GM19025 (cell line): ENCODE measurements at regions not wholly inside any gene's neighbourhood (a gene's known extent, or its start where the extent isn't known, plus 50 kb on each side); places are given as distances from the start of the nearest gene placed in this dataset.
"Not testable (repeated sequence)": the region's sequence is repeated elsewhere in the genome, so short reads cannot be mapped to it uniquely, and the experiment has no call there.

Source experiments
- ATAC-seq: cut with Tn5 transposase; IDR thresholded peaks from one replicate; pipeline ENCODE4 v1.9.1; 2021; ENCODE audit warnings: mild to moderate bottlenecking, low read depth, moderate library complexity; ENCODE audit not compliant: unreplicated experiment

GRCh38 chr4:45502471-45502870 lies 621.4 kb downstream of the GABRG1 start:
- ATAC-seq = no peak

DNA sequence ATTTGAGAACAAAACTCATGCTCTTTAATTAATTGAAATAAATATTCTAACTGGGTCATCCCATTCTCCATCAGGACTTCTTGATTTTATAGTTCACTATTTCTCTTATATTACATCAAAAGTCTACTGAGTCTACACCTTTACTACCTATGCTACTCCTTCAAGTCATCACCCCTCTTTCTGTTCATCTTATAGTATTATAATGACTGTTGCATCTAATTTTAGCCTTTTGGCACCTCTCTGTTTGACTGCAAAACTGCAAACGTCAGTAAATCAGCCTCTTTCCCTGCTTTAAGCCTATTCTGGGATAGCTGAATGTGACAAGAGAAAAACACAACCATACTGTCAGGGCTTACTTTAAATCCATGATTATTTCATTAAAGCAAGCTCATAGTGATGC lies 639.1 kb downstream of the GABRG1 start:
- ATAC-seq = no peak

GRCh38 chr4:45482346-45482745 lies 641.5 kb downstream of the GABRG1 start:
- no peak for ATAC-seq

GRCh38 chr4:45477311-45477733 lies 646.5 kb downstream of the GABRG1 start:
- no peak for ATAC-seq

GRCh38 chr4:45475548-45475947 lies 648.3 kb downstream of the GABRG1 start:
- no peak for ATAC-seq

DNA sequence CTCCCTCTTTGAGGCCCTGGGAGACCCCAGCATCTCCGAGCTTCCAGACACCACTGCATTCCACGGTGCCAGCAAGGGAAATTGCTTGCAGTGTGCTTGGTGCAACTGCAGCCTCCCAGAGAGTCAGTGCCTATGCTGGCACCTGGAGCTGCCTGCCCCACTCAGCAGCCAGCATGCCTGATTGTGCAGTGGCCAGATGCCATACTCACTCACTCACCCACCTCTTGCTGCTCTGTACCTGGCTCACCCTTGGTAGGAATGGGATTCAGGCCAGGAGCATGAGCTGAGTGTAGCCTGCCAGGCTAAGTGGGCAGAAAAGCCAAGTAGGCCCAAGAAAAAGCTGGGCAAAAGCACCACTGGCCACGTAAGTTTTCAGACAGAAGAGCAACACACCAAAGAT lies 651.4 kb downstream of the GABRG1 start:
- no peak for ATAC-seq

DNA sequence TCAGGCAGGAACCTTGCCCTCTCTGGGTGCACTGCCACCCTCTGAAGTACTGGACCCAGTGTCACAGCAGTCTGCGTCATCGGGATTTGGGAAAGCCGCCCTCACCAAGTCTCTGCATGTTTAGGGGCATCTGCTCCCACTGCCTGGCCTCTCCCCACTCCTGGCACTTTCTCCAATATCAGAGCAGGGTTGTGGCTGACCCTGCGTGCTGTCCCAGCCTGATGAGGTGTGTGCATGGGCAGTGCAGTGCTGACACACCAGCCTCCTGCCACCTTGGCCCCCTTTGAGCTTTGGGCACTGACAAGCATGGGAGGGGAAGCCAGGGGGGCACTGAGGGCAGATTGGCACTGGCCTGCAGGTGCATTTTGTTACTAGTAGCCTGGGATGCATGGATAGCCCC lies 652.5 kb downstream of the GABRG1 start:
- ATAC-seq = no peak

GRCh38 chr4:45467157-45467556 lies 656.7 kb downstream of the GABRG1 start:
- no peak for ATAC-seq

DNA sequence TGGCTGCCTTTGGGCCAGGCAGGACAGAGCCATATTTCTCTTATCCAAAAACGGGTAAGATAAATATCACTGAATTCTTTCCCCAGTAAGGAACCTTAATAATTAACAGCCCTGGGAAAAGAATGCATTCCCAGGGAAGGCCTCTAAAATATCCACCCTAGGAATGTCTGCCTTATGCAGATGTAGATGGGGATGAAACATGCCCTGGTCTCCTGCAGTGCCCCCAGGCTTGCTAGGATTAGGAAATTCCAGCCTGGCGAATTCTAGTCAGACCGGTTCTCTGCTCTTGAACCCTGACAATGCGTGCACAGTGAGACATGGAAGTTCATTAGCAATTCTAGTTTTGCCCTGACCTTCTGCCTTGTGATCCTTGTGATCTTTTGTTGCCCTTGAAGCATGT lies 663.7 kb downstream of the GABRG1 start:
- not testable (repeated sequence) for ATAC-seq

- no peak for ATAC-seq
Observed at GRCh38 chr4:45455217-45455616, 668.6 kb downstream of the GABRG1 start.

DNA sequence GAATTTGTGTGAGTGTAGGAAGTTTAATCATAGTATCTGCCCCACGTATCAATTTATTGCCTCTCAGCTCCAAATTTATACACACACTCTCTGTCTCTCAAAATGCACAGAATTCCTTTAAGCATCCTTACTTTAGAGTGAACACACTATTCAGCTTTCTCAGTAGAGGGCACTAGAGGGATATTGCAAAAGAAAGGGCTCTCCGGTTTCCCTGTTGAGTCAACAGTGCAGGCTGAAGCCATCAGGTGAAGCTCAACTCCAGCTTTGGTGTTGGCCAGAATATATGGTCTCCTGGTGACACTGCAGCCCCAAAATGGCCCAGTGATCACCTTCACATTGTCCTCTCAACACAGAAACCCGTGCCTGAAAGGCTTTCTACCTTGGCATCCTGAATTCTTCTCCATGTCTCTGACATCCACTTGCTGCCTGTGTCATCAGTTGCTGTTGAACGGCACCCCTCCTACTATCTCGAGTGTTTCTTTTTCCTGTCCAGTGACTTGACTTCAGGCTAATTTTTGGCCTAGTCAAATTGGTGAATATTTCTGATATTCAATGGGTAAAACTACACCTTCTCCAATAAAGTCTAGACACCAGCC lies 670.5 kb downstream of the GABRG1 start:
- no peak for ATAC-seq

DNA sequence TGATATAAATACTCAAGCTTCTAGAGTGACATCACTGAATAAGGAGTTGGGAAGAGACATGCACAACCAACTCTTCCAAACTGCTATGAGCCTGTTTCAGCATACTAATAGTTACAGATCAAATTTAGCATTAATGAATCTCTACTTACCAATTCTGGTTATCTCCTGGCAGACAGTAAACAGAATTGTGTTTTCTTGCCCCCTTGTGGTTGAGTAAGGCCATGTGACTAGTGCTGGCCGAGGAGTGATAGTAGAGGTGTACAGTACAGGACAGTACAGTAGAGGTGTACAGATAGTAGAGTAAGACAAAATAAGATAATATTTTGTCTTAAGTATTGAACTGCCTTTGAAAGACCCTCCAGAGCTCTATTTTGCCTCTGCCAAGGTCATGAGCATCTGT lies 681.4 kb downstream of the GABRG1 start:
- no peak for ATAC-seq

DNA sequence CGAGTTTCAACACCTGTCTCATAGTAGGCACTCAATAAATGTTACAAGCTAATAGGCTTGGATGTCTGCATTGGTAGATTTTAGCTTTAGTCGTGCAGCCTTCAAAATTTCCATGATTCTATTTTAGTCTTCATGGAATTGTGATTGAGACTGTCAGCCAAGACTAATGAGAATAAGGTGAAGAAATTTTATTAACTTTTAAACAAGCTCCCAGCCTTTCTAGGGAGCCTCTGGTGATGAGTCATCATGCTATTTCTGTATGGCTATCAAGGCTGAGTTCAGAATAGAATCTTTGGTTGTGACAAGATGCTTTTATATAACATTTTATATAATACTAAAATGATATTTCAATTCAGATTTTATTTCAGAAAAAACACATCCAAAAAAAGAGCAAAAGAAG lies 685.8 kb downstream of the GABRG1 start:
- no peak for ATAC-seq

- ATAC-seq = no peak
Observed at GRCh38 chr4:45437381-45437780, 686.5 kb downstream of the GABRG1 start.

DNA sequence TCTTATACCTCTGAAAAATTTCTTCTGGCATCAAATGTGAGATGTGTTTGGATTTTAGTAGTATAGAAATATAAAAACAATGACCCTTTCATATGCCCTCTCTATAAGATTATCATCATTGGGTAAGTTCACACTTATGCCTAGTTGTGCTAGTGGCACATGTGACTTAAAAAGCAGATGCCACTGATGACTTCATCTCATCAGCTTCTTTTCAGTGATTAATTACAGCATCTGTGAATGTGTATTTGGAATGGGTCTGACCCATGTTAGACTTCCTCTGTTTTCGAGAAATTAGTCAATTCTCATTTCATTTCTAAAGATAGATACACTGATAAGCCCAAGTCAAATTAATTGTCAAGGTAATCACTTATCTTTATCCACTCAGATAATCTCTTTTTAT lies 698.7 kb downstream of the GABRG1 start:
- no peak for ATAC-seq

DNA sequence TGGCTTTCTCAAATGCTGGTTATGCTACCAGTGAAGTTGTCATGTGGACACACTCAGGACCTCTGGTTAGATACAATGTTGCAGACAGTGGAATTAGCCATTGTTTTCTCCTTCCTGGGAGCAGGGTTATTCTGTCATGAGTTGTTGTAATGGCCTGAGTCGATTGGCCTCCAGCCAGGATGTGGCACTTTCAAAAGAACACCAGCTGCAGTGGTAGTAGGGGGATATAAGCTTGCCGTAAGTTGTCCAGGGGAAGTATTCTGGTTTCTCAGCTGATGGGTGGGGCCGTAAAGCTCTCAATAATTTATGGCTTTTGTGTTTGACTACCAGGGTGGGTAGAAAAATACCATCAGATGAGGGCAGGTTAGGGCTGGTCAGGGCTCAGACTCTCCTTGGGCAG lies 697.5 kb upstream of the GNPDA2 start:
- ATAC-seq = no peak

DNA sequence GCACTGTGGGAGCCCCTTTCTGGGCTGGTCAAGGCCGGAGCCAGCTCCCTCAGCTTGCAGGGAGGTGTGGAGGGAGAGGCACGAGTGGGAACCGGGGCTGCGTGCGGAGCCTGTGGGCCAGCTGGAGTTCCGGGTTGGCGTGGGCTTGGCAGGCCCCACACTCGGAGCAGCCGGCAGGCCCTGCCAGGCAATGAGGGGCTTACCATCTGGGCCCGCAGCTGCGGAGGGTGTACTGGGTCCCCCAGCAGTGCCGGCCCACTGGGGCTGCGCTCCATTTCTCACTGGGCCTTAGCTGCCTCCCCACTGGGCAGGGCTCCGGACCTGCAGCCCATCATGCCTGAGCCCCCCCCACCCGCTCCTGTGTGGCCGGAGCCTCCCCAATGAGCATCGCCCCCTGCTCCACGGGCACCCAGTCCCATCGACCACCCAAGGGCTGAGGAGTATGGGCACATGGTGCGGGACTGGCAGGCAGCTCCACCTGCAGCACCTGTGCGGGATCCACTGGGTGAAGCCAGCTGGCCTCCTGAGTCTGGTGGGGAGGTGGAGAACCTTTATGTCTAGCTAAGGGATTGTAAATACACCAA lies 693.8 kb upstream of the GNPDA2 start:
- not testable (repeated sequence) for ATAC-seq

DNA sequence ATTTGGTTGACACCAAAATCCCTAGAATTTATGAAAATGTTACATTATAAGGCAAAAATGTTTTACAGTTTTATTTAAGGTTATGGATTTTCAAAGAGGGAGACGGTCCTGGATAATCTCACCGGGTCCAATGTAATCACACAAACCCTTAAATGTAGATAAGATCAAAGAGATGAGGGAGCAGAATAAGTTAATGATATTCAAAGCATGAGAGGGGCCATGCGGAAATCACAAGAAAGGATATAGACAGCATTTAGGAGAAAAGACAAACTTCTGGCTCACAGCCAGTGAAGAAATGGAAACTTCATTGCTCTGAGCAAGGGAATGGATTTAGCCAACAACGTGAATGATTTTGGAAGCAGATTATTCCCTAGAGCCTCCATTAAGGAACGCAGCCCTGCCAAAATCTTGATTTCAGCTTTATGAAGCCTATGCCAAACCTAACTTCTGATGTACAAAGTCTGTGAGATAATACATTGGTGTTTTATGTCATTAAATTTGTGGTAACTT lies 684.4 kb upstream of the GNPDA2 start:
- ATAC-seq = no peak

DNA sequence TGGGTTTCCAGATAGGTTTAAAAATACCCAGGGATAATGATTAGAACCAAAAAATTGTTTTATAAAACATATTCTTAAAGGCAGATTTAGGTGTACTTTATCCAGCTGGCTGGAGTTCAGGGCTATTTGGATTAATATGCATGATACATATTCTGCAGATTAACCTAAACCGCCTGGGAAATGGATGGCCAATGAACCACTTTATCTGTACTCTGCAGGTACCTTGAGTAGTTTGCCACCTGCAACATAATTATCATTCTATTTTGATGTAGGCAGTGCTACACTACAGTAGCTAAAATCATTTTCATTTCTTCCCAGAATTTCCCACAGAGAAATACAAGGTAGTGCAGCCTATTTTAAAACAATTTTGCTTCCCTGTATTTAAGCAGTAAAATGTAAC lies 683.2 kb upstream of the GNPDA2 start:
- no peak for ATAC-seq

DNA sequence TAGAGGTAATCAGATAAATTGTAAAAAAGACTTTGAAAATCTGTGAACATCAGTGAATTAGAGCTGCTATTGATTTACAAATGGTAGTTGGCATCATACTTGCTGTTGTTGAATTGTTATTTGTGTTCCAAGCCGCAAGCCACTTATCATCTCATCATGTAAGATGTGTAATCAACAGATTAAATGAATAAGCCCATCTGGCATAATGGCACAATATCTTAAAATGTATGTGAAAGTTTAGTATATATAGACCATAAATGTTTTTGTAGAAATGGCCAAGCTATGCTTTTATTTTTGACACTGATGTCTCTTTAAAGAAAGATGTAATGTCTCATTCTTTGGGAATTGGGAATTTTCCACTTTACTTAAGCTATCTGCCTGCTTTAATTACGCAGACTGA lies 682.6 kb upstream of the GNPDA2 start:
- no peak for ATAC-seq

- no peak for ATAC-seq
Observed at GRCh38 chr4:45399116-45399515, 672.8 kb upstream of the GNPDA2 start.

- no peak for ATAC-seq
Observed at GRCh38 chr4:45385306-45385705, 659.0 kb upstream of the GNPDA2 start.

DNA sequence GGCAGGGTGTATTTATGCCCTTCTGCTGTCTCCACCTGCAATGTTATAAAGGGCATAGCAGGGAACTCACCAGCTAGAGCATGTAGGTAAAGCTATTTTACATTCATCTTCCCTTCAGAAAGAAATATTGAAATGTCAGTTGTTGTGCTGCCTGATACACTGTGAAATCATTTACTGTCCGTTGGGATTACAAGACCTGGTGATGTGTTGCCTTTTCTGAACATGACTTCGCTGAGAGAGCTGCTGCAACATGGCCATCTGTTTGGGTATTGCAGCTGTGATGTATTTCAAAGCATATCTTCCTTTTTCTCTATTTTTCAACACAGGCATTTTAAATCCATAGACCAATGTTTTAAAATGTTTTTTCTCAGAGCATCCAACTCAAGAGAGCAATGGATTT lies 644.1 kb upstream of the GNPDA2 start:
- no peak for ATAC-seq
